ENCODE measurements at regions not wholly inside any gene's neighbourhood (a gene's known extent, or its start where the extent isn't known, plus 50 kb on each side); places are given as distances from the start of the nearest gene placed in this dataset.
"Not testable (repeated sequence)": the region's sequence is repeated elsewhere in the genome, so short reads cannot be mapped to it uniquely, and the experiment has no call there.

DNA sequence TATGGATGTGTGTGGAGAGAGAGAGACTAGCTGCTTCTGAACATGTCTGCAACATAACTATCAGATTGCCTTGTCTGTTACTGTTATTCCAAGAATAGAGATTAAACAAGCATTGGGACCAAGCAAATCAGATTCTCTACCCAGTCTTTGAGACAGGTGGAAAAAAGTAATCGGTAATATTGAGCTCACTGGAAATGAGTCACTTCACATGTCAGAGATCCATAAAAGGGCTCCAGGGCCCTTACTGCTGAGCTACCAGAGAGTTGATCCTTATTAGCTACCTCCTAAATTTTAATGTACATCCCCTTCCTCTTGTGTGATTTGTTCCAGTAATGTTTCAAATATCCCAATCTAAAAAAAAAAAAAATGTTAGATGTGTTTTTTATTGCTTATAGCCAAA is 2118.0 kb downstream of the PCDH9 start:
- DNase-seq (ENCODE audit: low read depth in 4 of 4, low spot score in 3 of 4) = no peak

DNA sequence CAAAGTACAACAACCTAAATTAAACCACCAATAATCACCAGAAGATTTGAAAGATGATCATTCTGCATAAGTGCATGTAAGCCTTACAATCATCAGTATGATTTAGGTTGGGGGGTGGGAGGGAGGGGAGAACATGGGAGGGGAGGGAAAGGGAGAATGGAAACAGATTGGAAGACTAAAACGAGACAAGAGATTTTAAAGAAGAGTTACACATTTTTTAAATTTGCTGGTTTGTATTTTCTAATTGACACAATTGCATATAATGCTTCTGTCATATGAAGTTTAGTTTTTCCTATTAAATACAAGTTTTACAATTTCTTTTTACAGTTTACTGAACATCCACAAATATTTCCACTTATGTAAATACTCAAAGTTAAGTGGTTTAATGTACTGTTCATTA is 2118.9 kb downstream of the PCDH9 start:
- no peak for DNase-seq (ENCODE audit: low read depth in 4 of 4, low spot score in 3 of 4)

DNA sequence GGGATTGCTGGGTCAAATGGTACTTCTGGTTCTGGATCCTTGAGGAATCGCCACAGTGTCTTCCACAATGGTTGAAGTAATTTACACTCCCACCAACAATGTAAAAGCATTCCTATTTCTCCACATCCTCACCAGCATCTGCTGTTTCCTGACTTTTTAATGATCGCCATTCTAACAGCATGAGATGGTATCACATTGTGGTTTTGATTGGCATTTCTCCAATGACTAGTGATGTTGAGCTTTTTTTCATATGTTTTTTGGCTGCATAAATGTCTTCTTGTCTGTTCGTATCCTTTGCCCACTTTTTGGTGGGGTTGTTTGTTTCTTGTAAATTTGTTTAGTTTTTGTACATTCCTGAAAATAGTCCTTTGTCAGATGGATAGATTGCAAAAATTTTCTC is 2125.7 kb downstream of the PCDH9 start:
- DNase-seq (ENCODE audit: low read depth in 4 of 4, low spot score in 3 of 4) = not testable (repeated sequence)

DNA sequence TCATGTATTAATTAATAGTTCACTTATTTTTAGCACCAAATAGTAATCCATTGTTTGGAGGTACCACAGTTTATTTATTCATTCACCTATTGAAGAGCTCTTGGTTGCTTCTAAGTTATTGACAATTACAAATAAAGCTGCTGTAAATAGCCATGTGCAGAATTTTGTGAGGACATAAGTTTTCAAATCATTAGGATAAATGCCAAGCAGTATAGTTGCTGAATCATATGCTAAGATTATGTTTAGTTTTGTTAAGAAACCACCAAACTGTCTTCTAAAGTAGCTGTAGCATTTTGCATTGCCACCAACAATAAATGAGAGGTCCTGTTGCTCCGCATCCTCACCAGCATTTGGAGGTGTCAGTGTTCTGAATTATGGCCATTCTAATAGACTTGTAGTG is 2126.8 kb downstream of the PCDH9 start:
- no peak for DNase-seq (ENCODE audit: low read depth in 4 of 4, low spot score in 3 of 4)

DNA sequence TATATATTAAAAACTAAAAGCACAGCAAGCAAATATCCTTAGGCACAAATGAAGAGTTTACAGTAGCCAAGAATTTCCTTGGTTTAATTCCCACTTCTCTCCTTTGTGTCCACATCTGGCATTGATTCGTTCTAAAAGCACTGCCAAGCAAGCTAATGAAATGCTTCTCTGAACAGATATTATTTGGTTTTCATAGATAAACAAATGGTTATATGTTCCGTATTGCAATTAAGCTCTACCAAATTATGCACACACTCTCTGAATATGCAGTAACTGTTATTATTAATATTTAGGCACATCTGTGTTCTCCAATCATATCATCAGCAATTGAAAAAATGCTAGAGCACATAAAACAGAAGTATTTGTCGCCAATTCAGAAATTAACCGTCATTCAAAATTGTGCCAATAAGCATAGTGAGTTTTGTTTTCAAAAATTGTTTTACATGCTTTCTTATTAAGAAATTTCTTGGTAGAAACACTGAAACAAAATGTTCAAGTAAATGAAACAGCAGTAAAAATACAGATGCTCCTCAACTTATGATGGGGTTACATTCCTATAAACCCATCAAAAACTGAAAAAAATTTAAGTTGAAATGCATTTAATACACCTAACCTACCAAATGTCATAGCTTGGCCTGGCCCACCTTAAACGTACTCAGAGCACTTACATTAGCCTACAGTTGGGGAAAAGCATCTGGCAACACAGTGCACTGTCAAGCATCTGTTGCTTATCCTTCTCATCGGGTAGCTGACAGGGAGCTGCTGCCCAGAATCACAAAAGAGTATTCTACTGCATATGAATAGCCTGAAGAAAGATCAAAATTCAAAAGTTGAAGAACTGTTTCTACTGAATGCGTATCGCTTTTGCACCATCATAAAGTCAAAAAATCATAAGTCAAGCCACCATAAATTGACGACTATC is 2134.7 kb downstream of the PCDH9 start:
- DNase-seq (ENCODE audit: low read depth in 4 of 4, low spot score in 3 of 4) = no peak

DNA sequence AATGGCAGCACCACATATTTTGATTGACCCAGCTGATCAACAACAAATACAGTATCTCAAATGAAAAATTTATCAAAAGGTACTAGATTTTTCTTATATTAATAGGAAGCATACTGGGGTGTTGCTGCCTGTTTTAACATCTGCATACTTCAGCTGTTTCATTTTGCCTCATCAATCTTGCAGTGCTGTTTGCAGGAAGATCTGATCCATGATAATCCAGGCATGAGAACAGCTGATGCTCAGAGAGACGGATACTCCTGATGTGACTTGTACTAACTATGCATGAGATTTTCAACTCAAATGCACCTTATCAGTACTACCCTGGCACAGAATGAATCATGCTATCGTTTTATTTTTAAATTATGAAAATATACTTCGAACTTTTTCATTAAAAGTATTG is 2136.8 kb downstream of the PCDH9 start:
- no peak for DNase-seq (ENCODE audit: low read depth in 4 of 4, low spot score in 3 of 4)

DNA sequence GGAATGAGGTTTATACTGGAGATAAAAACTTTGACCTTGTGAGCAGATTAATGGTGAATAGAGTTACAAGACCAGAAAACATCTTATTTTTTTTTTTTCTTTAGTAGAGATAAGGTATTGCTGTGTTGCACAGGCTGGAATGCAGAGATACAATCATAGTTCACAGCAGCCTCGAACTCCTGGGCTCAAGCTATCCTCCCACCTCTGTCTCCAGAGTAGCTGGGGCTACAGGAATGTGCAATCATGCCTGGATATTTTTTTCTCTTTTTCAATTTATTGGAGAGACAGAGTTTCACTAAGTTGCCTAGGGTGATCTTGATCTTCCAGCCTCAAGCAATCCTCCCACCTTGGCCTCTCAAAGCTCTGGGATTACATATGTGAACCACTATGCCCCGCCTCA is 2139.1 kb downstream of the PCDH9 start:
- DNase-seq (ENCODE audit: low read depth in 4 of 4, low spot score in 3 of 4) = no peak

DNA sequence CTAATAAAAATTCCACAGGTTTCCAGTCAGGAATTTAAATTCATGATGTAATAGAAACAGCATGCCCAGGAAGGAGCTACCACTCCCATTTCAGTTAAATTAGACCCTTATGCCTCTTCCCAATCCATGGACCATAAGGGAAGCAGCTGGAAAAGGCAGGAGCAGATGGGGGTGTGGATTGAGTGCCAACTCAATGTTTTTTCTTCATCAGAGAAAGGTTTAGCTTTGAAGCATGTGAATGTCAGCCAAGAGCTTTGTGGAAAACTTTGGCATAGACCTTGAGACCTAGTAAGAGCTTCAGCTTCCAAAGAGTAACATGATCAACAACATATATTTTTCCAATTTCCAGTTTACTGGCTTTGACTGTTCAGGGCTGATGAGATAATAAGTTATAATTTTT is 2139.9 kb downstream of the PCDH9 start:
- DNase-seq (ENCODE audit: low read depth in 4 of 4, low spot score in 3 of 4) = no peak

DNA sequence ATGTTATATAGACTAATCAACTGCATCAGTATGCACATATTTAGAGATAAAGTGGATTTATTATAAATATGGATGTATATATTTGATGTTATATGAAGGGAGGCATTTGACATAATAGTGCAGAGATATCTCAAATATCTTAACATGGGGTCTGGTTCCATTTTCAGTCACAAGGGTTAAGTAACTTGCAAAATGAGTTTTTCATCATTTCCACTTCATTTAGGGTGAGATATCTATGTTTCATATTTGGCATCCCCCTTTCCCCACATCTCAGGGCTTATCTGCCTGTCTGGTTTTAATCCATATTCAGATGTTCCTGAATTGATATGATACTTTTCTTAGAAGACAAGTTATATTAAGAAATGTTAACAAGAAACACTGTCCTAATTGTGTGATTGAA is 2141.2 kb downstream of the PCDH9 start:
- no peak for DNase-seq (ENCODE audit: low read depth in 4 of 4, low spot score in 3 of 4)

DNA sequence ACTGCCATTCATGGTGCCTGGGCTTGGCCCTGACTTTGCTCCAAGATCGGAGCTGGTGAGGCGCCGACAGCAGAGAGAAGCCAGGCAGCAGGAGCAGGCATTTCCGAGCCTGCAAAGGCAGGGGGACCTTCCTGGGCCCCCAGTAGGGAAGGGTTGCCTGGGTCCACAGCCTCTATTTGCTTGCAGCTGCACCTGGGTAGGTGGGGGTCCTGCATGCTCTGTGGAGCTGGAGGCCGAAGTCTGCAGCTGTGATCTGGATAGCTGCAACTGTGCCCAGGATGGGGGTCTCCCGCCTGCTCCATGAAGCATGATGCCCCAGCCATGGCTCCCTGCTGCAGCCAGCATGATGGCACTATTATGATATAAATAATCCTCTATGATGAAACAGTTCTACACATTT is 2144.2 kb downstream of the PCDH9 start:
- no peak for DNase-seq (ENCODE audit: low read depth in 4 of 4, low spot score in 3 of 4)

DNA sequence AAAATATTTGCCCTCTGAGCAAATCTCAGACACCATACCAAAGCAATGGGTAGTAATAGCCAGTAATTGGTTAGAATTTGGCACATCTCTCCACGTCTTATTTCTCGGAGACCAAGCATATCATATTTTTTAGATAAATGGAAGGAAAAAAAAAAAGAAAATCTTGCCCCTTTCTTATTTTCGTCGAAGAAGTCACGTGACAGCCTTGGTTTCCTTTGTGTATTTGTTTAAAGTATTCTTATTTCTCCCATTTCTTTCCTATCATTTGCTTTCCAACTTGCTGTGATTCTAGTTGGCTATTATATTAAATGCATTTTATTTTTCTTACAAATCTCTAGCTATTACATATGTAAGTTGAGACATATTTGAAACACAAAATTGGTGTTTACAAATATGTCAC is 2155.9 kb downstream of the PCDH9 start:
- no peak for DNase-seq (ENCODE audit: low read depth in 4 of 4, low spot score in 3 of 4)

DNA sequence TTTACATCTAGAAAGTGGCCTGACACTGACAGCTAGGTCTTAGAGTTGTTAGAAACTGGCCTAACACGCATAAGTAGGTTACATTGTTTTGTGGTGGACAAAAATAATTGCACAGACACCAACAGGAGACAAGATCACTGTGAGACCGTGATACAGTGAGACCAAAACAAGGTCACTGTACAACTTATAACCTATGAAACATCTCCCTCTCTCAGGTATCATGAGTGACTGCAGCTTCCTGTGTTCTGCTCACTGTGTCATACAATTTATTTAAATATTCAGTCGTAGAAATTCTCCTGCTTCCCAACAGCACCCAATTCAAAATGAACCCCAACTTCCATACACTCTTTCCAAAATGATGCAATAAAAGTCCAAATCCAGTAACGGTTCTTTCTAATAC is 2165.2 kb downstream of the PCDH9 start:
- no peak for DNase-seq (ENCODE audit: low read depth in 4 of 4, low spot score in 3 of 4)

DNA sequence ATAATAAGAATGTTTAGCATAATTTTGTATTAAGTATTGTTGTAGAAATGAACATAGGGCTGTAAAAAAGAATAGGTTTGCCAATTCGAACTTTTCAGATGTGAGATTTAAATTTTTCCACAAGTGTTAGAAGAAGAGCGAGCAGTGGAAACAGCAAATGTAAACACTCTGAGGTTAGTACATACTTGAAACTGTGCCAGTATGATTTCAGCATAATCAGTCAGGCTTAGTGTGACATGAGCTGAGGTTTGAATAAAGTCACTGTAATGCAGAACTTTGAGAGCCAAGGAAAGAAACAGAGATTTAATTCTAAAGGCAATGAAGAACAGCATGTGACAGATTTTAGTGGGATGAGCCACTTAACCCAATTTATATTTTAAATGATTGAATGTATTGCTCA is 2166.4 kb downstream of the PCDH9 start:
- DNase-seq (ENCODE audit: low read depth in 4 of 4, low spot score in 3 of 4) = peak in 1 of 4 donors; percentile 3

DNA sequence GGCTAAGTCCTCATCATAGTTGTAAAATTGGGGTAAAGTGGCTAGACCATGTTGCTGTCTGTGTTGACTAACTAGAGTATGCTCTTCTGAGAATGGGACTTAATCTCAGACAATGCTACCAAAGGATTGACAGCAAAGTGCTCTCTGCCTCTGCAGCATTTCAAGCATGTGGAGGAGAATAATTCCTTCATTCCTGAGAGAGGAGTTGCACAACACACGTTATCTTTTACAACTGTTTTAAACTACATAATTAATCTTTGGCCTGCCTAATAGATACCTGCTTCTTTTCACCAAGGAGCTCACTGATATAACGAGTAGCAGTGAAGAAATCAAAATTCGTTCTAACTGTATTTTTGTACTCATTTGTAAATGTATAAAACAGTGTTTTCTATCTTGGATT is 2172.2 kb downstream of the PCDH9 start:
- DNase-seq (ENCODE audit: low read depth in 4 of 4, low spot score in 3 of 4) = no peak

DNA sequence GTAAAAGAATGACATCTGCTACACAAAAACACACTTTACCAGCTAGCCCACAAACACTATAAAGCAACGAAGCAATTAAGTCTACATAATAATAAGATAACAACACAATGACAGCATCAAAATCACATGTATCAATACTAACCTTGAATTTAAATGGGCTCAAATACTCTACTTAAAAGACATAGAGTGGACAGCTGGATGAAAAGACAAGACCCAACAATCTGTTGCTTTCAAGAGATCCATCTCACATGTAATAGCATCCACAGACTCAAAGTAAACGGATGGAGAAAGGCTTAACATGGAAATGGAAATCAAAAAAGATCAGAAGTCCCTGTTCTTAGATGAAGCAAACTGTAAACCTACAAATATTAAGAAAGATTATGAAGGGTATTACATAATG is 2175.9 kb downstream of the PCDH9 start:
- DNase-seq (ENCODE audit: low read depth in 4 of 4, low spot score in 3 of 4) = no peak

DNA sequence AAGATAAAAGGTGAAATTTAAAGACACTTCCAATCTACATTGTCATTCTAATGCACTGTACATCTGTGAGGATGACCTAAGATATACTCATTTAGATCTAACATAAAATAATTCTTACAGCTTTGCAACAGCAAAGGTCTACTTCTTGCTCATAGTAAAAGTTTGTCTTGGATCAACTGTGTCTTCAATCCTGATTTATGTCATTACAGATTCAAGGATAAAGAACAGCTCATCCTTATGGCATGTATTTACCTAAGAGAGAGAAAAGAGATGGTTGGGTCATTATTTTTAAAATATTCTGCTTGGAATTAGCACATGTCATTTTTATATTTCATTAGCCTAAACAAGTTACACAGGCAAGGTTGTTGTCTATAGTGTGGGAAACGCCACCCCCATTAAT is 2193.1 kb downstream of the PCDH9 start:
- no peak for DNase-seq (ENCODE audit: low read depth in 4 of 4, low spot score in 3 of 4)

DNA sequence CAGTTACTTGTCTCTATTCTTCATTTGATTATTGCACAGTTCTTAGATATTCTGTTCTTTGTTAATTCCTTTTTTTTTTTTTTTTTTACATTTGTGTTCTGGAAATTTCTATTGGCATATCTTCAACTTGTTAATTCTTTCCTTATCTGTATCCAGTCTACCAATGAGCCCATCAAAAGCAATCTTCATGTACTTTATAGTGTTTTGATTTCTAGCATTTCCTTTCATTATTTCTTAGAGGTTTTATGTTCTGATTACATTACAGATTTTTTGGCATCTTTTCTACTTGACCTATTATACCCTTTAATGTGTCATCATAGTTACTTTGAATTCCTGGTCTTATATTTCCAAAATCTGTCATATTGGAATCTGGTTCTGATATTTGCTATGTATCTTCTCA is 2194.8 kb downstream of the PCDH9 start:
- DNase-seq (ENCODE audit: low read depth in 4 of 4, low spot score in 3 of 4) = no peak

DNA sequence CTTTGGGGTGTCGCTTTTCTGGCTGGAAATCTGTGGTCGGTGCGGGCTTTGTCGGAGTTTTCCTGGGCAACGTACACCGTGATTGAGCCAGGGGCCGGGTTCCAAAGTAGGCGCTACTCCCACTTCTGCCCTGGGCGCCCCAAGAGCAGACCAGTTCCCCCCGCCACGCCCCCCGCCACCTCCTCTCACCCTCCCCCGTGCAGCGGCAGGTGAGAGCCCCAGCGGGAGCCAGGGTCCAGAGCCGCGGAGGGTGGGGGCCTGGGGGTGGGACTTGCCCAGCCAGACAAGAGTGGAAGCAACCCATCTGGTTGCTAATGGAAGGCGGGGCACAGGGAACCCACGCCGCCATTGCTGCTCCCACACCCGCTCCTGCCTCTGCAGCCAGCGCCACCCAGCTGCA is 2195.9 kb downstream of the PCDH9 start:
- DNase-seq (ENCODE audit: low read depth in 4 of 4, low spot score in 3 of 4) = no peak

DNA sequence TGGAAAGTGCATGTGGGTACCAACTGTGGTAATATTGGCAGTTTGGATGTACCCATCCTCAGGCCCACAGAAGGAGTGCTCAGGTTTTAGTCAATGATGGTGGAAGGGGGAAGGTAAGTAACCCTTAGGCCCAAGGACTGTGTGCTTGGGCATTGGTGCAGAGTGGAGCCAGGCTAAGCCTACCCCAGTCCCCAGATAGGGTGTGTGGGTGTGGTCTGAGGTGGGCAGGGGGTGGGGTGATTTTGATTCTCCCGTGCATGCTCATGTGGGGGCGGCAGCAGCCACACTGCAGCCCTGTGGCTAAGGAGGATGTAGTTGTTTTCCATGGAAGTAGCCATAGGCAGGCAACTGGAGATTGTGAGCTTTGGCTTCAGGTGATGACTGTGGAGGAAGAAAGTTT is 2197.3 kb downstream of the PCDH9 start:
- no peak for DNase-seq (ENCODE audit: low read depth in 4 of 4, low spot score in 3 of 4)

DNA sequence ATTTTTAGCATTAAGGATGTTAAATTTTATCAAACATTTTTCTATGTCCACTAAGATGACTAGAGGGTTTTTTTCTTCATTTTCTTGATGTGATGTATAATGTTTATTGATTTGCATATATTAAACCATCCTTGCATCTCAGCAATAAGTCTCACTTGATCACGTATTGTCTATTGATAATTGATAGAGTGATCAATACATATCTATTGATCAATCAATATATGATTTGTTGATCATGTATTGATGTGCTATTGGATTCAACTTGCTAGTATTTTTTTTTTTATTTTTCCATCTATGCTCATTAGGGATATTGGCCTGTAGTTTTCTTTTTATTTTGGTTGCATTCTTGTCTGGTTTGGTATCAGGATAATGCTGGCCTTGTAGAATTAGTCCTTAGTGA is 2202.0 kb downstream of the PCDH9 start:
- no peak for DNase-seq (ENCODE audit: low read depth in 4 of 4, low spot score in 3 of 4)

DNA sequence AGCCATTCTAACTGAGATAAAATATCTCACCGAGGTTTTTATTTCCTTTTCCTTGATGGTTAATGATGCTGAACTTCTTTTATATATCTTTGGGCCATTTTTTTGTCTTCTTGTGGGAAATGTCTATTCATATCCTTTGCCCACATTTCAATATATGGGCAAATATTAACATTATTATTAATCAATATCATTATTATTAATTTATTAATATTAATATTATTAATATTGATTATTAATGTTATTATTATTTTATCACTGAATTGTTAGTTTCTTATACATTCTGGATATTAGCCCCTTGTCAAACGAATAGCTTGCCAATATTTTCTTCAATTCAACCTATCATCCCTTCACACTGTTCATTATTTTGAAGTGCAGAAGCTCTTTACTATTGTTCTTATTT is 2203.6 kb downstream of the PCDH9 start:
- DNase-seq (ENCODE audit: low read depth in 4 of 4, low spot score in 3 of 4) = no peak

DNA sequence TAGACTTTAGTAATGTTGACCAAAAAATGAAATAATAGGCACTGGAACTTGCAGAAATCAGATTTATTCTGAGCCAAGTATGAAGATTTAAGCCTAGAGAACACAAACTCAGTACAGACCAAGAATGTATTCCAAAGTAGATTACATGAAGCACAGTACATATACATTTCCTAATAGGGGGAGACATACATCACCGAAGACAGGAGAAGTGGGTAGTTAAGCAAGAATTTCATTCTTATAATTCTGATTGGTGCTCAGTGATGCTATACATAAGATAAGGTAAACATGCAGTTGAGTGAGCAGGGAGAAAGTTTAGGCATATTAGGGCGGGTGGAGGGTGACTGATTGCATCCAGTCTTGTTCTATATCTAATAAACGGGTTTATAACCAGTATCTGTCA is 2218.8 kb downstream of the PCDH9 start:
- DNase-seq (ENCODE audit: low read depth in 4 of 4, low spot score in 3 of 4) = no peak

DNA sequence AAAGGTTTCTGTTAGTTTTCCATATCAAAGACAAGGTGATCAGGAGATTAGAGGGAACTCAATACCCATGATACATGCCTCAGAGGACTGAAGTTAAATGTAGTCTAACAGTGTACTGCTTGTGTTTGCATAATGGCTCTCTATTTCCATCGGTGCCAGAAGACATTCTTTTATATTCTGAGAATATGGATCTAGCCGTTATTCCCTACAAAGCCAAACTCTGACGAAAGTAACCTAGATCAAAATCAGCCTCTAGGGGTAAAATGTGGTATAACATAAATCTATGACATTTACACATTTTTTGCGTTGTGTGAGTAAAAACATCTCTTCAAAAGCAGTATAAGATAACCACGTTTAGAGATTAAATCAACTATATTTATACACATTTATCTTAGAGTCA is 2232.7 kb downstream of the PCDH9 start:
- DNase-seq (ENCODE audit: low read depth in 4 of 4, low spot score in 3 of 4) = no peak

Measured in right renal pelvis (tissue), 4 donors.